WTC11 (cell line): ENCODE measurements at regions not wholly inside any gene's neighbourhood (a gene's known extent, or its start where the extent isn't known, plus 50 kb on each side); places are given as distances from the start of the nearest gene placed in this dataset.

Experiments
- ATAC-seq: fragments of 200-7000 bp; cut with Tn5 transposase; 2 replicates; pipeline ENCODE4 v1.10.0; 2021; ENCODE audit warnings: mild to moderate bottlenecking, moderate library complexity
- CTCF ChIA-PET: fragments of 300-600 bp; sonication (Branson Sonifier 250); formaldehyde crosslinking; loops from one replicate; lab custom pipeline; 2021; ENCODE audit warnings: antibody characterized with exemption; lab: Charles Lee
- POLR2A ChIA-PET: fragments of 350-600 bp; sonication (Branson Sonifier 250); formaldehyde crosslinking; loops from one replicate; lab custom pipeline; 2021; ENCODE audit warnings: antibody characterized with exemption; lab: Charles Lee
- DNase-seq: peaks from one replicate; pipeline ENCODE4 v3.0.0; 2021; ENCODE audit warnings: low spot score
- H3K27ac Mint-ChIP-seq: 2 replicates; pipeline ENCODE4 v1.8.0; 2021; ENCODE audit warnings: mixed read lengths
- H3K27me3 Mint-ChIP-seq: 2 replicates; pipeline ENCODE4 v1.8.0; 2021; ENCODE audit warnings: low read depth, mild to moderate bottlenecking, moderate library complexity, mixed read lengths
- H3K36me3 Mint-ChIP-seq: 2 replicates; pipeline ENCODE4 v1.8.0; 2021; ENCODE audit warnings: mixed read lengths
- H3K4me1 Mint-ChIP-seq: 2 replicates; pipeline ENCODE4 v1.8.0; 2022; ENCODE audit warnings: mixed read lengths
- H3K4me3 Mint-ChIP-seq: 2 replicates; pipeline ENCODE4 v1.8.0; 2021; ENCODE audit warnings: mild to moderate bottlenecking, moderate library complexity, mixed read lengths
- H3K9me3 Mint-ChIP-seq: 2 replicates; pipeline ENCODE4 v1.8.0; 2021; ENCODE audit warnings: mixed read lengths
- ELF4 ChIP-seq: sonication (generic); formaldehyde crosslinking; IDR thresholded peaks from 2 replicates; pipeline ENCODE4 v1.8.1; 2022; ENCODE audit warnings: low read depth, mild to moderate bottlenecking, moderate library complexity, missing genetic modification reagents
- ETV6 ChIP-seq: sonication (generic); formaldehyde crosslinking; IDR thresholded peaks from 2 replicates; pipeline ENCODE4 v1.8.1; 2022; ENCODE audit warnings: mild to moderate bottlenecking, missing genetic modification reagents
- FOXK1 ChIP-seq: sonication (generic); formaldehyde crosslinking; IDR thresholded peaks from 2 replicates; pipeline ENCODE4 v1.8.0; 2022; ENCODE audit warnings: mild to moderate bottlenecking, moderate library complexity, missing genetic modification reagents
- GABPB1 ChIP-seq: sonication (generic); formaldehyde crosslinking; IDR thresholded peaks from 2 replicates; pipeline ENCODE4 v1.8.1; 2023; ENCODE audit warnings: mild to moderate bottlenecking, missing genetic modification reagents
- GRHL2 ChIP-seq: fragments of 250-450 bp; sonication (Bioruptor Pico); IDR thresholded peaks from 2 replicates; pipeline ENCODE4 v1.8.0; 2022; ENCODE audit warnings: mild to moderate bottlenecking, moderate library complexity; ENCODE audit not compliant: insufficient replicate concordance, severe bottlenecking
- HMGA2 ChIP-seq: fragments of 250-450 bp; sonication (Bioruptor Pico); IDR thresholded peaks from 2 replicates; pipeline ENCODE4 v1.4.0; 2021; ENCODE audit warnings: mild to moderate bottlenecking, moderate library complexity
- IRF1 ChIP-seq: sonication (generic); formaldehyde crosslinking; IDR thresholded peaks from 2 replicates; pipeline ENCODE4 v1.8.0; 2023; ENCODE audit warnings: missing genetic modification reagents
- NR2C2 ChIP-seq: sonication (generic); formaldehyde crosslinking; IDR thresholded peaks from 2 replicates; pipeline ENCODE4 v1.8.0; 2022; ENCODE audit warnings: mild to moderate bottlenecking, missing genetic modification reagents
- NR3C1 ChIP-seq: sonication (generic); formaldehyde crosslinking; conservative IDR thresholded peaks from 2 replicates; pipeline ENCODE4 v1.8.1; 2023; ENCODE audit warnings: low read depth, mild to moderate bottlenecking, missing genetic modification reagents
- PRDM15 ChIP-seq: sonication (generic); formaldehyde crosslinking; IDR thresholded peaks from 2 replicates; pipeline ENCODE4 v1.8.0; 2022; ENCODE audit warnings: missing genetic modification reagents
- PRRX2 ChIP-seq: fragments of 250-450 bp; sonication (Bioruptor Pico); IDR thresholded peaks from 2 replicates; pipeline ENCODE4 v1.8.0; 2021; ENCODE audit warnings: mild to moderate bottlenecking
- SOX15 ChIP-seq: fragments of 250-450 bp; sonication (Bioruptor Pico); IDR thresholded peaks from 2 replicates; pipeline ENCODE4 v1.9.0; 2021; ENCODE audit warnings: mild to moderate bottlenecking
- TCF7 ChIP-seq: sonication (generic); formaldehyde crosslinking; IDR thresholded peaks from 2 replicates; pipeline ENCODE4 v1.8.0; 2022; ENCODE audit warnings: mild to moderate bottlenecking, low read depth, missing genetic modification reagents, moderate library complexity
- TP53 ChIP-seq: sonication (generic); formaldehyde crosslinking; IDR thresholded peaks from 2 replicates; pipeline ENCODE4 v1.8.1; 2023; ENCODE audit warnings: mild to moderate bottlenecking, missing genetic modification reagents
- ZNF396 ChIP-seq: fragments of 250-450 bp; sonication (Bioruptor Pico); IDR thresholded peaks from 2 replicates; pipeline ENCODE4 v1.8.0; 2021; ENCODE audit warnings: mild to moderate bottlenecking, moderate library complexity, borderline replicate concordance
- ZNF425 ChIP-seq: fragments of 250-450 bp; sonication (Bioruptor Pico); conservative IDR thresholded peaks from 2 replicates; pipeline ENCODE4 v1.9.0; 2021; ENCODE audit warnings: mild to moderate bottlenecking
- ZNF671 ChIP-seq: fragments of 250-450 bp; sonication (Bioruptor Pico); IDR thresholded peaks from 2 replicates; pipeline ENCODE4 v1.8.0; 2021; ENCODE audit warnings: mild to moderate bottlenecking
- TF ChIP-seq, protein P1 (sequence below): sonication (generic); formaldehyde crosslinking; IDR thresholded peaks from 2 replicates; pipeline ENCODE4 v1.8.1; 2023; ENCODE audit warnings: mild to moderate bottlenecking, missing genetic modification reagents, borderline replicate concordance
- TF ChIP-seq, protein P2 (sequence below): sonication (generic); formaldehyde crosslinking; IDR thresholded peaks from 2 replicates; pipeline ENCODE4 v1.8.1; 2022; ENCODE audit warnings: missing genetic modification reagents, borderline replicate concordance
- TF ChIP-seq, protein P3 (sequence below): sonication (generic); formaldehyde crosslinking; IDR thresholded peaks from 2 replicates; pipeline ENCODE4 v1.8.0; 2022; ENCODE audit warnings: mild to moderate bottlenecking, missing genetic modification reagents
- TF ChIP-seq, protein P4 (sequence below): sonication (generic); formaldehyde crosslinking; IDR thresholded peaks from 2 replicates; pipeline ENCODE4 v1.8.1; 2022; ENCODE audit warnings: mild to moderate bottlenecking, moderate library complexity, missing genetic modification reagents
- TF ChIP-seq, protein P5 (sequence below): sonication (generic); formaldehyde crosslinking; conservative IDR thresholded peaks from 2 replicates; pipeline ENCODE4 v1.8.1; 2022; ENCODE audit warnings: mild to moderate bottlenecking, missing genetic modification reagents

DNA sequence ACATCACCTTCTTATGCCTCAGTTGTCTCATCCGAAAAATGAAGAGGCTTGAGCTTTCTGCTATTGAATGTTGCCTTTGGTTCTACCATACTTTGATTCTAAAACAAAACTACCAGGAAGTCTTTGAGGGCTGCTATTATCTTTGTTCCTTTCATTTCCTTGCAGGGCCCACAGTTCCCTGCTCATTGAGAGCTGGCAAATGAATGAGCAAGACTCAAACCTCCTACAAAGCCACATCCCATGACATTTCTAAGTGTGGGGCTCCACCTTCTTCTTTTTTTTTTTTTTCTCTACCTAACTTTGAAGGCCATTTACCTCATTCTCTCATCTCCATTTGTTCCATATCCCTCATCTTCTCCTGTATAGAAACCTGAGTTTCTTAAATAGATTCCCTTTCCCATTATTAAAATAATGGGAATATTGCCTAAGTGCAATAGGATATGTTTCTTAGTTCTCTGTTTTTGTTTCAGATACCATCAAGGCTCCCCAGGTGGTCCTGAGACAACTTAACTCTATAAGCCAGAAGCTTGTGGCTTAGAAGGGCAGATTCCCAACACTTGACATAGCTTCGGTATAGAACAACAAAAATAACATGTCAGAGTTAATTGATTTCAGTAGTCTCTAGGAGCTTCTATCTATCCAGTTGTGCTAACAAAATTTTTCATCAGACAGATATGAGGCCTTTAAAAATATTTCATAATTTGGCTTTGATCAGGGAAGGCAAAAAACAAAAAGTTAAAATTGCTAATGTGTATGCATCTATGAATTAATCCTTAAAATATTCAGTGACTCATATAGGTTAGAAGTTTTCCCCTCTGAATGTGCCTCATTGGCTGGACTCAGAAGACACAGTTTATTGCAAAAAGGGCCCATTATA, 951.6 kb downstream of the TUSC7 start (continued):
- TF ChIP-seq SOX15 (CRISPR knock-in tag) = no peak
- no peak for TF ChIP-seq NR3C1 (CRISPR knock-in tag)
- TF ChIP-seq ETV6 (CRISPR knock-in tag) = no peak
- no peak for TF ChIP-seq GABPB1 (CRISPR knock-in tag)
- TF ChIP-seq, protein P1, sequence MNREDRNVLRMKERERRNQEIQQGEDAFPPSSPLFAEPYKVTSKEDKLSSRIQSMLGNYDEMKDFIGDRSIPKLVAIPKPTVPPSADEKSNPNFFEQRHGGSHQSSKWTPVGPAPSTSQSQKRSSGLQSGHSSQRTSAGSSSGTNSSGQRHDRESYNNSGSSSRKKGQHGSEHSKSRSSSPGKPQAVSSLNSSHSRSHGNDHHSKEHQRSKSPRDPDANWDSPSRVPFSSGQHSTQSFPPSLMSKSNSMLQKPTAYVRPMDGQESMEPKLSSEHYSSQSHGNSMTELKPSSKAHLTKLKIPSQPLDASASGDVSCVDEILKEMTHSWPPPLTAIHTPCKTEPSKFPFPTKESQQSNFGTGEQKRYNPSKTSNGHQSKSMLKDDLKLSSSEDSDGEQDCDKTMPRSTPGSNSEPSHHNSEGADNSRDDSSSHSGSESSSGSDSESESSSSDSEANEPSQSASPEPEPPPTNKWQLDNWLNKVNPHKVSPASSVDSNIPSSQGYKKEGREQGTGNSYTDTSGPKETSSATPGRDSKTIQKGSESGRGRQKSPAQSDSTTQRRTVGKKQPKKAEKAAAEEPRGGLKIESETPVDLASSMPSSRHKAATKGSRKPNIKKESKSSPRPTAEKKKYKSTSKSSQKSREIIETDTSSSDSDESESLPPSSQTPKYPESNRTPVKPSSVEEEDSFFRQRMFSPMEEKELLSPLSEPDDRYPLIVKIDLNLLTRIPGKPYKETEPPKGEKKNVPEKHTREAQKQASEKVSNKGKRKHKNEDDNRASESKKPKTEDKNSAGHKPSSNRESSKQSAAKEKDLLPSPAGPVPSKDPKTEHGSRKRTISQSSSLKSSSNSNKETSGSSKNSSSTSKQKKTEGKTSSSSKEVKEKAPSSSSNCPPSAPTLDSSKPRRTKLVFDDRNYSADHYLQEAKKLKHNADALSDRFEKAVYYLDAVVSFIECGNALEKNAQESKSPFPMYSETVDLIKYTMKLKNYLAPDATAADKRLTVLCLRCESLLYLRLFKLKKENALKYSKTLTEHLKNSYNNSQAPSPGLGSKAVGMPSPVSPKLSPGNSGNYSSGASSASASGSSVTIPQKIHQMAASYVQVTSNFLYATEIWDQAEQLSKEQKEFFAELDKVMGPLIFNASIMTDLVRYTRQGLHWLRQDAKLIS (CRISPR knock-in tag) = no peak

GRCh38 chr3:117661818-117662095, 952.2 kb downstream of the TUSC7 start:
- ATAC-seq (no peak), DNase-seq (no peak)
- POLR2A ChIA-PET = no interaction called here
- Mint-ChIP-seq H3K36me3 (no peaks in the 10 kb centered on the region), H3K4me1 (peaks cover 16% of the 10 kb centered on the region), H3K4me3 (no peak overlapping the region), H3K27me3 (no peaks in the 10 kb centered on the region), H3K9me3 (no peaks in the 10 kb centered on the region), H3K27ac (no peak overlapping the region)
- TF ChIP-seq NR2C2 (no peak), TP53 (CRISPR knock-in tag) (no peak), GRHL2 (no peak), HMGA2 (CRISPR knock-in tag) (no peak), GABPB1 (CRISPR knock-in tag) (no peak), ZNF396 (no peak), TCF7 (CRISPR knock-in tag) (no peak), FOXK1 (CRISPR knock-in tag) (no peak), PRDM15 (CRISPR knock-in tag) (no peak), ZNF671 (CRISPR knock-in tag) (no peak), ELF4 (CRISPR knock-in tag) (no peak), PRRX2 (CRISPR knock-in tag) (no peak), ZNF425 (CRISPR knock-in tag) (no peak), IRF1 (CRISPR knock-in tag) (no peak)
- TF ChIP-seq, protein P2, sequence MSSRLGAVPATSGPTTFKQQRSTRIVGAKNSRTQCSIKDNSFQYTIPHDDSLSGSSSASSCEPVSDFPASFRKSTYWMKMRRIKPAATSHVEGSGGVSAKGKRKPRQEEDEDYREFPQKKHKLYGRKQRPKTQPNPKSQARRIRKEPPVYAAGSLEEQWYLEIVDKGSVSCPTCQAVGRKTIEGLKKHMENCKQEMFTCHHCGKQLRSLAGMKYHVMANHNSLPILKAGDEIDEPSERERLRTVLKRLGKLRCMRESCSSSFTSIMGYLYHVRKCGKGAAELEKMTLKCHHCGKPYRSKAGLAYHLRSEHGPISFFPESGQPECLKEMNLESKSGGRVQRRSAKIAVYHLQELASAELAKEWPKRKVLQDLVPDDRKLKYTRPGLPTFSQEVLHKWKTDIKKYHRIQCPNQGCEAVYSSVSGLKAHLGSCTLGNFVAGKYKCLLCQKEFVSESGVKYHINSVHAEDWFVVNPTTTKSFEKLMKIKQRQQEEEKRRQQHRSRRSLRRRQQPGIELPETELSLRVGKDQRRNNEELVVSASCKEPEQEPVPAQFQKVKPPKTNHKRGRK (CRISPR knock-in tag) = no peak
- TF ChIP-seq, protein P3, sequence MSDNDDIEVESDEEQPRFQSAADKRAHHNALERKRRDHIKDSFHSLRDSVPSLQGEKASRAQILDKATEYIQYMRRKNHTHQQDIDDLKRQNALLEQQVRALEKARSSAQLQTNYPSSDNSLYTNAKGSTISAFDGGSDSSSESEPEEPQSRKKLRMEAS (CRISPR knock-in tag) = no peak
- TF ChIP-seq, protein P4, sequence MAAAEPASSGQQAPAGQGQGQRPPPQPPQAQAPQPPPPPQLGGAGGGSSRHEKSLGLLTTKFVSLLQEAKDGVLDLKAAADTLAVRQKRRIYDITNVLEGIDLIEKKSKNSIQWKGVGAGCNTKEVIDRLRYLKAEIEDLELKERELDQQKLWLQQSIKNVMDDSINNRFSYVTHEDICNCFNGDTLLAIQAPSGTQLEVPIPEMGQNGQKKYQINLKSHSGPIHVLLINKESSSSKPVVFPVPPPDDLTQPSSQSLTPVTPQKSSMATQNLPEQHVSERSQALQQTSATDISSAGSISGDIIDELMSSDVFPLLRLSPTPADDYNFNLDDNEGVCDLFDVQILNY = no peak
- TF ChIP-seq, protein P5, sequence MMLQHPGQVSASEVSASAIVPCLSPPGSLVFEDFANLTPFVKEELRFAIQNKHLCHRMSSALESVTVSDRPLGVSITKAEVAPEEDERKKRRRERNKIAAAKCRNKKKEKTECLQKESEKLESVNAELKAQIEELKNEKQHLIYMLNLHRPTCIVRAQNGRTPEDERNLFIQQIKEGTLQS (CRISPR knock-in tag) = no peak
- CTCF ChIA-PET = no interaction called here
